KMS-11 (cell line): ENCODE measurements at regions not wholly inside any gene's neighbourhood (a gene's known extent, or its start where the extent isn't known, plus 50 kb on each side); places are given as distances from the start of the nearest gene placed in this dataset.

Source experiments
- H2AFZ ChIP-seq: fragments of 200-600 bp; sonication (generic); 2 replicates; pipeline ENCODE4 v1.6.1; 2016; ENCODE audit warnings: antibody characterized with exemption, mixed run types, low read depth
- H3K27ac ChIP-seq: fragments of 200-600 bp; sonication (generic); 2 replicates; pipeline ENCODE4 v1.6.1; 2016; ENCODE audit warnings: mild to moderate bottlenecking, mixed run types
- H3K27me3 ChIP-seq: fragments of 200-600 bp; sonication (generic); 2 replicates; pipeline ENCODE4 v1.6.1; 2017; ENCODE audit warnings: mild to moderate bottlenecking, low read depth, mixed run types, moderate library complexity; ENCODE audit not compliant: insufficient read depth
- H3K36me3 ChIP-seq: fragments of 200-600 bp; sonication (generic); 2 replicates; pipeline ENCODE4 v1.6.1; 2017; ENCODE audit warnings: mild to moderate bottlenecking, mixed run types; ENCODE audit not compliant: insufficient read depth
- H3K4me1 ChIP-seq: fragments of 200-600 bp; sonication (generic); 2 replicates; pipeline ENCODE4 v1.6.1; 2016; ENCODE audit warnings: mild to moderate bottlenecking, low read depth, mixed run types; ENCODE audit not compliant: poor library complexity, severe bottlenecking
- H3K4me2 ChIP-seq: fragments of 200-600 bp; sonication (generic); 2 replicates; pipeline ENCODE4 v1.7.0; 2016; ENCODE audit warnings: mild to moderate bottlenecking, mixed run types
- H3K4me3 ChIP-seq: fragments of 200-600 bp; sonication (generic); IDR thresholded peaks from 2 replicates; pipeline ENCODE4 v1.6.1; 2017; ENCODE audit warnings: low read depth, low read length, mixed read lengths; ENCODE audit not compliant: insufficient read depth
- H3K79me2 ChIP-seq: fragments of 200-600 bp; sonication (generic); 2 replicates; pipeline ENCODE4 v1.6.1; 2016; ENCODE audit warnings: low read depth, mixed run types; ENCODE audit not compliant: insufficient read depth
- H3K9ac ChIP-seq: fragments of 200-600 bp; sonication (generic); 2 replicates; pipeline ENCODE4 v1.6.1; 2016; ENCODE audit warnings: mild to moderate bottlenecking, mixed run types
- H4K20me1 ChIP-seq: fragments of 200-600 bp; sonication (generic); 2 replicates; pipeline ENCODE4 v1.6.1; 2016; ENCODE audit warnings: mild to moderate bottlenecking, mixed run types; ENCODE audit not compliant: insufficient read depth
- CTCF ChIP-seq: fragments of 200-600 bp; sonication (generic); conservative IDR thresholded peaks from 2 replicates; pipeline ENCODE4 v1.6.1; 2017; ENCODE audit warnings: low read depth, mild to moderate bottlenecking, antibody characterized with exemption, low read length, moderate library complexity, mixed read lengths

- Histone ChIP-seq H3K4me2 (no peak overlapping the region), H3K4me1 (peaks cover 23% of the 10 kb centered on the region), H4K20me1 (no peaks in the 10 kb centered on the region), H2AFZ (no peak overlapping the region), H3K27me3 (no peaks in the 10 kb centered on the region), H3K36me3 (no peaks in the 10 kb centered on the region), H3K79me2 (no peaks in the 10 kb centered on the region), H3K9ac (no peak overlapping the region), H3K27ac (no peak overlapping the region), H3K4me3 (no peak overlapping the region)
- TF ChIP-seq CTCF: no peak
Measured at GRCh38 chr2:191738003-191738402, 60.1 kb downstream of the NABP1 start.

- Histone ChIP-seq H3K4me3 (no peak overlapping the region), H3K79me2 (no peaks in the 10 kb centered on the region), H4K20me1 (no peaks in the 10 kb centered on the region), H3K4me1 (peaks cover 23% of the 10 kb centered on the region), H3K4me2 (peak overlapping the region; percentile 52; the same call in 1 of the 2 replicates), H3K36me3 (no peaks in the 10 kb centered on the region), H3K9ac (no peak overlapping the region), H3K27me3 (no peaks in the 10 kb centered on the region), H3K27ac (no peak overlapping the region; the same call in 1 of the 2 replicates), H2AFZ (no peak overlapping the region)
- no peak for TF ChIP-seq CTCF
Measured at GRCh38 chr2:191738667-191739066, 60.7 kb downstream of the NABP1 start.

GRCh38 chr2:191739194-191739593 is 61.3 kb downstream of the NABP1 start:
- H3K4me3 ChIP-seq: peak overlapping the region; percentile 91
- H4K20me1 ChIP-seq: no peaks in the 10 kb centered on the region
- peaks cover 28% of the 10 kb centered on the region for H3K4me1 ChIP-seq
- no peaks in the 10 kb centered on the region for H3K27me3 ChIP-seq
- no peaks in the 10 kb centered on the region for H3K36me3 ChIP-seq
- H3K4me2 ChIP-seq: peak overlapping the region; percentile 52
- peak overlapping the region; percentile 85 for H3K27ac ChIP-seq
- no peaks in the 10 kb centered on the region for H3K79me2 ChIP-seq
- H2AFZ ChIP-seq: peak overlapping the region; percentile 57; the same call in 1 of the 2 replicates
- TF ChIP-seq CTCF: no peak
- no peak overlapping the region for H3K9ac ChIP-seq

- Histone ChIP-seq H3K9ac (peak overlapping the region; percentile 35; the same call in 1 of the 2 replicates), H3K4me2 (peak overlapping the region; percentile 52), H3K36me3 (no peaks in the 10 kb centered on the region), H3K4me3 (peak overlapping the region; percentile 91), H4K20me1 (no peaks in the 10 kb centered on the region), H2AFZ (peak overlapping the region; percentile 57), H3K27ac (peak overlapping the region; percentile 85), H3K27me3 (no peaks in the 10 kb centered on the region), H3K79me2 (no peaks in the 10 kb centered on the region), H3K4me1 (peaks cover 28% of the 10 kb centered on the region)
- TF ChIP-seq CTCF: no peak
Measured at GRCh38 chr2:191740016-191740419, 62.1 kb downstream of the NABP1 start.
